IMR-90 (cell line): ENCODE measurements at regions not wholly inside any gene's neighbourhood (a gene's known extent, or its start where the extent isn't known, plus 50 kb on each side); places are given as distances from the start of the nearest gene placed in this dataset.

Source experiments
- ATAC-seq: fragments of 200-7000 bp; cut with Tn5 transposase; 2 replicates; pipeline ENCODE4 v1.9.1; 2020; ENCODE audit warnings: low read depth, mild to moderate bottlenecking, moderate library complexity
- BruUV-seq: library from RNA; stranded (reverse); fragments of 400-500 nt; replicated peaks from 2 replicates; lab custom pipeline; 2021; lab: Mats Ljungman, UMichigan
- CTCF ChIA-PET: fragments of 300-600 bp; formaldehyde crosslinking; extraction: SDS; loops from one replicate; lab custom pipeline; 2021; ENCODE audit warnings: antibody characterized with exemption; lab: Yijun Ruan, JAX
- POLR2A ChIA-PET: fragments of 300-600 bp; sonication (Branson Sonifier 250); formaldehyde crosslinking; loops from one replicate; lab custom pipeline; 2022; ENCODE audit warnings: antibody characterized with exemption; ENCODE audit not compliant: unreplicated experiment; lab: Charles Lee
- DNase-seq: peaks from one replicate; pipeline ENCODE4 v3.0.0; 2013
- H2AFZ ChIP-seq: replicated peaks from 2 replicates; pipeline ENCODE3; 2013; ENCODE audit warnings: low read length, mild to moderate bottlenecking; ENCODE audit not compliant: poor library complexity
- H2AK5ac ChIP-seq: 2 replicates; pipeline ENCODE4 v1.6.1; 2013; ENCODE audit warnings: low read depth, low read length, inconsistent platforms
- H2AK9ac ChIP-seq: replicated peaks from 2 replicates; pipeline ENCODE3; 2013; ENCODE audit warnings: mild to moderate bottlenecking, low read depth, low read length, moderate library complexity; ENCODE audit not compliant: poor library complexity
- H2BK120ac ChIP-seq: 2 replicates; pipeline ENCODE4 v1.6.1; 2013; ENCODE audit warnings: low read depth, low read length, inconsistent platforms
- H2BK15ac ChIP-seq: 3 replicates; pipeline ENCODE4 v1.6.1; 2013; ENCODE audit warnings: low read depth, low read length, inconsistent platforms
- H2BK20ac ChIP-seq: 2 replicates; pipeline ENCODE4 v1.6.1; 2013; ENCODE audit warnings: low read depth, mild to moderate bottlenecking, inconsistent platforms, low read length, moderate library complexity
- H2BK5ac ChIP-seq: 2 replicates; pipeline ENCODE4 v1.6.1; 2013; ENCODE audit warnings: mild to moderate bottlenecking, low read depth, low read length, inconsistent platforms; ENCODE audit not compliant: poor library complexity, severe bottlenecking
- H3K14ac ChIP-seq: replicated peaks from 2 replicates; pipeline ENCODE4 v1.6.1; 2013; ENCODE audit warnings: low read depth, low read length, inconsistent platforms
- H3K18ac ChIP-seq: 2 replicates; pipeline ENCODE4 v1.6.1; 2013; ENCODE audit warnings: low read depth, low read length, control low read depth
- H3K23ac ChIP-seq: 2 replicates; pipeline ENCODE4 v1.6.1; 2013; ENCODE audit warnings: low read depth, low read length, inconsistent platforms
- H3K27ac ChIP-seq: 2 replicates; pipeline ENCODE4 v1.5.1; 2013; ENCODE audit warnings: mild to moderate bottlenecking, control low read depth, low read length; ENCODE audit not compliant: insufficient read depth
- H3K27me3 ChIP-seq: 2 replicates; pipeline ENCODE4 v1.6.1; 2013; ENCODE audit warnings: low read length; ENCODE audit not compliant: control insufficient read depth, insufficient read depth
- H3K36me3 ChIP-seq: 2 replicates; pipeline ENCODE4 v1.6.1; 2013; ENCODE audit warnings: low read length, mixed read lengths; ENCODE audit not compliant: control insufficient read depth, insufficient read depth
- H3K4ac ChIP-seq: 2 replicates; pipeline ENCODE4 v1.6.1; 2013; ENCODE audit warnings: low read depth, low read length, inconsistent platforms
- H3K4me1 ChIP-seq: 2 replicates; pipeline ENCODE4 v1.6.1; 2013; ENCODE audit warnings: low read length, mixed read lengths; ENCODE audit not compliant: control insufficient read depth, insufficient read depth
- H3K4me2 ChIP-seq: 2 replicates; pipeline ENCODE4 v1.6.1; 2013; ENCODE audit warnings: low read depth, mild to moderate bottlenecking, control low read depth, low read length, moderate library complexity
- H3K4me3 ChIP-seq: 2 replicates; pipeline ENCODE4 v1.5.1; 2013; ENCODE audit warnings: low read depth, mild to moderate bottlenecking, control low read depth, low read length, moderate library complexity; ENCODE audit not compliant: insufficient read depth
- H3K56ac ChIP-seq: 2 replicates; pipeline ENCODE4 v1.6.1; 2013; ENCODE audit warnings: low read length, inconsistent platforms; ENCODE audit not compliant: insufficient read depth; ENCODE audit errors: extremely low read depth
- H3K79me1 ChIP-seq, 2 experiments: 2 replicates each; pipeline ENCODE4 v1.6.1; 2013; ENCODE audit warnings: low read length in 2 of 2, inconsistent platforms in 1 of 2, low read depth in 1 of 2
- H3K9ac ChIP-seq: 2 replicates; pipeline ENCODE4 v1.6.1; 2013; ENCODE audit warnings: low read depth, low read length, control low read depth
- H3K9me1 ChIP-seq: 2 replicates; pipeline ENCODE4 v1.6.1; 2013; ENCODE audit warnings: low read length, inconsistent platforms; ENCODE audit not compliant: insufficient read depth
- H3K9me3 ChIP-seq: 2 replicates; pipeline ENCODE4 v1.6.1; 2013; ENCODE audit warnings: low read length; ENCODE audit not compliant: control insufficient read depth, insufficient read depth
- H4K20me1 ChIP-seq: 2 replicates; pipeline ENCODE4 v1.6.1; 2013; ENCODE audit warnings: low read length, inconsistent platforms; ENCODE audit not compliant: insufficient read depth
- H4K5ac ChIP-seq: 2 replicates; pipeline ENCODE4 v1.6.1; 2013; ENCODE audit warnings: mild to moderate bottlenecking, low read depth, low read length, control low read depth
- H4K8ac ChIP-seq, 2 experiments: 2 replicates each; pipeline ENCODE4 v1.6.1; 2013; ENCODE audit warnings: low read depth in 2 of 2, low read length in 2 of 2, control low read depth in 1 of 2, inconsistent platforms in 1 of 2
- H4K91ac ChIP-seq: 2 replicates; pipeline ENCODE4 v1.6.1; 2013; ENCODE audit warnings: low read depth, low read length, inconsistent platforms; ENCODE audit not compliant: insufficient read depth
- BHLHE40 ChIP-seq: fragments of 150-350 bp; IDR thresholded peaks from 2 replicates; pipeline ENCODE4 v1.6.1; 2016; ENCODE audit warnings: mild to moderate bottlenecking, low read depth, low read length
- CEBPB ChIP-seq: IDR thresholded peaks from 2 replicates; pipeline ENCODE4 v1.6.1; 2012; ENCODE audit warnings: low read depth, low read length, improper control_type of control experiment
- CHD1 ChIP-seq: IDR thresholded peaks from 2 replicates; pipeline ENCODE4 v1.6.1; 2012; ENCODE audit warnings: low read depth, low read length, improper control_type of control experiment
- ELK1 ChIP-seq: fragments of 150-350 bp; IDR thresholded peaks from 2 replicates; pipeline ENCODE4 v1.6.1; 2016; ENCODE audit warnings: low read depth, mild to moderate bottlenecking, low read length, moderate library complexity, borderline replicate concordance
- FOS ChIP-seq: fragments of 150-350 bp; IDR thresholded peaks from 2 replicates; pipeline ENCODE4 v1.6.1; 2016; ENCODE audit warnings: low read depth, low read length
- MAFK ChIP-seq: IDR thresholded peaks from 2 replicates; pipeline ENCODE4 v1.6.1; 2012; ENCODE audit warnings: low read depth, low read length, improper control_type of control experiment
- MAZ ChIP-seq: IDR thresholded peaks from 2 replicates; pipeline ENCODE4 v1.6.1; 2012; ENCODE audit warnings: low read depth, mild to moderate bottlenecking, low read length, improper control_type of control experiment, moderate library complexity, borderline replicate concordance
- MXI1 ChIP-seq: IDR thresholded peaks from 2 replicates; pipeline ENCODE4 v1.6.1; 2012; ENCODE audit warnings: low read depth, mild to moderate bottlenecking, low read length, moderate library complexity, borderline replicate concordance
- NFE2L2 ChIP-seq: fragments of 150-350 bp; IDR thresholded peaks from 2 replicates; pipeline ENCODE4 v1.6.1; 2016; ENCODE audit warnings: low read depth, mild to moderate bottlenecking, low read length
- POLR2A ChIP-seq: IDR thresholded peaks from 2 replicates; pipeline ENCODE4 v1.6.1; 2012; ENCODE audit warnings: mild to moderate bottlenecking, low read depth, low read length
- RAD21 ChIP-seq: IDR thresholded peaks from 2 replicates; pipeline ENCODE4 v1.6.1; 2012; ENCODE audit warnings: low read length, improper control_type of control experiment
- RCOR1 ChIP-seq: IDR thresholded peaks from 2 replicates; pipeline ENCODE4 v1.6.1; 2012; ENCODE audit warnings: mild to moderate bottlenecking, low read length, improper control_type of control experiment; ENCODE audit not compliant: insufficient replicate concordance
- RFX5 ChIP-seq: IDR thresholded peaks from 2 replicates; pipeline ENCODE4 v1.8.0; 2012; ENCODE audit warnings: low read depth, mild to moderate bottlenecking, low read length, moderate library complexity
- SMC3 ChIP-seq: fragments of 150-350 bp; IDR thresholded peaks from 2 replicates; pipeline ENCODE4 v1.6.1; 2016; ENCODE audit warnings: low read depth, mild to moderate bottlenecking, antibody characterized with exemption, low read length, moderate library complexity
- WGBS, 2 experiments: methylation state at CpG; one replicate each; pipeline versions ENCODE4 v1.1.5 to v1.1.7; 2013; ENCODE audit warnings: missing lambda C conversion rate in 2 of 2; ENCODE audit not compliant: insufficient read length in 1 of 2; ENCODE audit errors: extremely low coverage in 2 of 2; 5-methylcytosine and 5-hydroxymethylcytosine counted together
- dilution Hi-C: fragments of 300-500 bp; cut with HindIII; formaldehyde crosslinking; loops from one replicate; pipeline ENCODE4 v1.14.3; 2018; ENCODE audit warnings: low sequenced_read_pairs; ENCODE audit not compliant: unreplicated experiment
- in situ Hi-C: fragments of 300-500 bp; cut with MboI; formaldehyde crosslinking; loops from 3 replicates; pipeline ENCODE4 v1.14.3; 2019; ENCODE audit warnings: low sequenced_read_pairs, inconsistent platforms, mixed read lengths
- intact Hi-C: fragments of 100-400 bp; cut with micrococcal nuclease; formaldehyde crosslinking; loops from 2 replicates; pipeline ENCODE4 v1.10.0; 2022
- TF ChIP-seq, protein P1 (sequence below): fragments of 150-350 bp; IDR thresholded peaks from 2 replicates; pipeline ENCODE4 v1.6.1; 2017; ENCODE audit warnings: mild to moderate bottlenecking, antibody characterized with exemption, low read length, low read depth
- TF ChIP-seq, protein P2 (sequence below): conservative IDR thresholded peaks from 2 replicates; pipeline ENCODE4 v1.5.1; 2012; ENCODE audit warnings: mild to moderate bottlenecking, low read depth, low read length, improper control_type of control experiment

DNA sequence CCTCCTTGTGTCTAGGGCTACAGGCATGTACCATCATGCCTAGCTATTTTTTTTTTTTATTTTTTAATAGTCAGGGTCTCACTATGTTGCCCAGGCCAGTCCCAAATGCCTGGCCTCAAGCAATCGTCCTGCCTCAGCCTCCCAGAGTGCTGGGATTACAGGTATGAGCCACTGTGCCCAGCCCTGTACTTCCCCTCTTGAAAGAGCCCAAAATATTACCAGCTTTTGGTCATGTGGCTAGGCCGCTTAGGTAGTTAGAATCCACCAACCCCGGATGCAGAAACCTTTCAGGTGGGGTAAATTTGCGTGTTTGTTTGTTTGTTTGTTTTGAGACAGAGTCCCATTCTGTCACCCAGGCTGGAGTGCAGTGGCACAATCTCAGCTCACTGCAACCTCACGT lies 132.8 kb upstream of the C2CD4B start:
- Histone ChIP-seq H3K18ac (no peak overlapping the region), H3K4me2 (no peak overlapping the region), H3K9ac (no peak overlapping the region), H3K4me3 (no peak overlapping the region), H3K36me3 (no peaks in the 10 kb centered on the region), H2BK20ac (no peak overlapping the region), H2BK120ac (no peak overlapping the region), H4K91ac (no peak overlapping the region), H2AK9ac (no peak overlapping the region), H3K56ac (no peak overlapping the region), H2AK5ac (no peak overlapping the region), H3K27me3 (peaks cover 37% of the 10 kb centered on the region), H4K5ac (no peak overlapping the region), H2BK5ac (no peak overlapping the region), H2AFZ (no peak overlapping the region), H4K20me1 (no peaks in the 10 kb centered on the region), H3K4ac (no peak overlapping the region), H3K4me1 (no peaks in the 10 kb centered on the region), H3K23ac (no peak overlapping the region), H3K27ac (no peak overlapping the region), H3K9me3 (no peaks in the 10 kb centered on the region; the same call in 1 of the 2 replicates), H2BK15ac (no peak overlapping the region), H3K9me1 (no peaks in the 10 kb centered on the region), H3K79me1 (no peaks in the 10 kb centered on the region), H4K8ac (no peak overlapping the region), H3K14ac (no peak overlapping the region)
- in situ Hi-C loops: no loop called here
- ChIA-PET POLR2A (no interaction called here), CTCF (interaction anchor here (0.6 kb wide), 1 partner anchor 263 kb away, joined by 4 read pairs; no protein-coding TSS in a partner anchor)
- no CpG with 5 or more reads among the region's 5 CpGs for WGBS, 2 experiments
- DNase-seq (no peak), ATAC-seq (no peak)
- intact Hi-C loops: no loop called here
- no TSS peak for BruUV-seq
- no peak for TF ChIP-seq MAFK
- TF ChIP-seq, protein P1, sequence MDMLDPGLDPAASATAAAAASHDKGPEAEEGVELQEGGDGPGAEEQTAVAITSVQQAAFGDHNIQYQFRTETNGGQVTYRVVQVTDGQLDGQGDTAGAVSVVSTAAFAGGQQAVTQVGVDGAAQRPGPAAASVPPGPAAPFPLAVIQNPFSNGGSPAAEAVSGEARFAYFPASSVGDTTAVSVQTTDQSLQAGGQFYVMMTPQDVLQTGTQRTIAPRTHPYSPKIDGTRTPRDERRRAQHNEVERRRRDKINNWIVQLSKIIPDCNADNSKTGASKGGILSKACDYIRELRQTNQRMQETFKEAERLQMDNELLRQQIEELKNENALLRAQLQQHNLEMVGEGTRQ: no peak
- TF ChIP-seq, protein P2, sequence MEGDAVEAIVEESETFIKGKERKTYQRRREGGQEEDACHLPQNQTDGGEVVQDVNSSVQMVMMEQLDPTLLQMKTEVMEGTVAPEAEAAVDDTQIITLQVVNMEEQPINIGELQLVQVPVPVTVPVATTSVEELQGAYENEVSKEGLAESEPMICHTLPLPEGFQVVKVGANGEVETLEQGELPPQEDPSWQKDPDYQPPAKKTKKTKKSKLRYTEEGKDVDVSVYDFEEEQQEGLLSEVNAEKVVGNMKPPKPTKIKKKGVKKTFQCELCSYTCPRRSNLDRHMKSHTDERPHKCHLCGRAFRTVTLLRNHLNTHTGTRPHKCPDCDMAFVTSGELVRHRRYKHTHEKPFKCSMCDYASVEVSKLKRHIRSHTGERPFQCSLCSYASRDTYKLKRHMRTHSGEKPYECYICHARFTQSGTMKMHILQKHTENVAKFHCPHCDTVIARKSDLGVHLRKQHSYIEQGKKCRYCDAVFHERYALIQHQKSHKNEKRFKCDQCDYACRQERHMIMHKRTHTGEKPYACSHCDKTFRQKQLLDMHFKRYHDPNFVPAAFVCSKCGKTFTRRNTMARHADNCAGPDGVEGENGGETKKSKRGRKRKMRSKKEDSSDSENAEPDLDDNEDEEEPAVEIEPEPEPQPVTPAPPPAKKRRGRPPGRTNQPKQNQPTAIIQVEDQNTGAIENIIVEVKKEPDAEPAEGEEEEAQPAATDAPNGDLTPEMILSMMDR: no peak
- no peak for TF ChIP-seq RAD21
- no peak for TF ChIP-seq RFX5
- no peak for TF ChIP-seq MXI1
- no peak for TF ChIP-seq FOS
- no peak for TF ChIP-seq SMC3
- no peak for TF ChIP-seq ELK1
- no peak for TF ChIP-seq RCOR1
- no peak for TF ChIP-seq BHLHE40
- no peak for TF ChIP-seq CHD1
- no peak for TF ChIP-seq NFE2L2
- TF ChIP-seq MAZ: no peak
- TF ChIP-seq CEBPB: no peak
- TF ChIP-seq POLR2A: no peak
- dilution Hi-C loops: no loop called here
